Kidney tubule cell (primary cell): ENCODE measurements at regions not wholly inside any gene's neighbourhood (a gene's known extent, or its start where the extent isn't known, plus 50 kb on each side); places are given as distances from the start of the nearest gene placed in this dataset.

Source experiments
- DNase-seq: peaks from one replicate; pipeline ENCODE4 v3.0.0-alpha.2; 2018; ENCODE audit warnings: low spot score

GRCh38 chr7:52897288-52897687 lies 138.1 kb upstream of the POM121L12 start:
- DNase-seq = no peak

- DNase-seq = no peak
Observed at GRCh38 chr7:52877240-52877639, 158.2 kb upstream of the POM121L12 start.

GRCh38 chr7:52876402-52876801 lies 159.0 kb upstream of the POM121L12 start:
- DNase-seq = no peak

GRCh38 chr7:52863652-52864051 lies 171.8 kb upstream of the POM121L12 start:
- no peak for DNase-seq

- DNase-seq = no peak
Observed at GRCh38 chr7:52862321-52862720, 173.1 kb upstream of the POM121L12 start.

- no peak for DNase-seq
Observed at GRCh38 chr7:52857367-52857766, 178.1 kb upstream of the POM121L12 start.

- no peak for DNase-seq
Observed at GRCh38 chr7:52854681-52855080, 180.8 kb upstream of the POM121L12 start.

- no peak for DNase-seq
Observed at GRCh38 chr7:52851547-52851946, 183.9 kb upstream of the POM121L12 start.

- no peak for DNase-seq
Observed at GRCh38 chr7:52843436-52843835, 192.0 kb upstream of the POM121L12 start.

- DNase-seq = no peak
Observed at GRCh38 chr7:52842202-52842900, 193.1 kb upstream of the POM121L12 start.

GRCh38 chr7:52838981-52839411 lies 196.4 kb upstream of the POM121L12 start:
- peak; percentile 84 for DNase-seq

GRCh38 chr7:52831321-52831720 lies 204.1 kb upstream of the POM121L12 start:
- DNase-seq = peak; percentile 64

GRCh38 chr7:52830801-52831200 lies 204.6 kb upstream of the POM121L12 start:
- no peak for DNase-seq

GRCh38 chr7:52826515-52827265 lies 208.7 kb upstream of the POM121L12 start:
- no peak for DNase-seq

- no peak for DNase-seq
Observed at GRCh38 chr7:52825611-52826010, 209.8 kb upstream of the POM121L12 start.

GRCh38 chr7:52811537-52811936 lies 223.9 kb upstream of the POM121L12 start:
- no peak for DNase-seq

- DNase-seq = no peak
Observed at GRCh38 chr7:52799817-52800216, 235.6 kb upstream of the POM121L12 start.

GRCh38 chr7:52797801-52798200 lies 237.6 kb upstream of the POM121L12 start:
- DNase-seq = peak; percentile 67

- no peak for DNase-seq
Observed at GRCh38 chr7:52794621-52795020, 240.8 kb upstream of the POM121L12 start.

GRCh38 chr7:52791176-52791700 lies 244.2 kb upstream of the POM121L12 start:
- no peak for DNase-seq

GRCh38 chr7:52786174-52786573 lies 249.3 kb upstream of the POM121L12 start:
- no peak for DNase-seq

- no peak for DNase-seq
Observed at GRCh38 chr7:52782348-52782747, 253.1 kb upstream of the POM121L12 start.

- no peak for DNase-seq
Observed at GRCh38 chr7:52781250-52781649, 254.2 kb upstream of the POM121L12 start.
